EH (cell line): ENCODE measurements at regions not wholly inside any gene's neighbourhood (a gene's known extent, or its start where the extent isn't known, plus 50 kb on each side); places are given as distances from the start of the nearest gene placed in this dataset.
"Not testable (repeated sequence)": the region's sequence is repeated elsewhere in the genome, so short reads cannot be mapped to it uniquely, and the experiment has no call there.

ENCODE experiments used
- DNase-seq: peaks from one replicate; pipeline ENCODE4 v3.0.0-alpha.2; 2015; ENCODE audit warnings: low read depth

DNA sequence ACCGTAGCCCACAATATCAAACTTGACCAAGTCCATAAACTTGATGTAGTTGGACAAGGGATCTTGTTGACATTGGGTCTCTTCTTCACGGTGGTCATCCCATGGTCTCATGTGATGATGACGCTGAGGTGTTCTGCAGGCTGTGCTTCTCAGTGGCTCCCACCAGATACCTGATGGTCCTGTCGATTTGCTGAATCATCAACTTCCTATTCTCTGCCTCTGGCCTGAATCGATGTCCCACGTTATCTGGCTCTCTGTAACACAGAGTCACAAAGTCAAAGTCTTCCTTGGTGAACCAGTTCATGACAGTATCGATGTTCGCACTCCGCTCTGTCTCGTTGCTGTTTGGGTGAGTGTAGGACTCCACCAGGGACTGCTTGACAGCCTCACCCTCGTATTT lies 217.2 kb upstream of the FRG2C start:
- not testable (repeated sequence) for DNase-seq

DNA sequence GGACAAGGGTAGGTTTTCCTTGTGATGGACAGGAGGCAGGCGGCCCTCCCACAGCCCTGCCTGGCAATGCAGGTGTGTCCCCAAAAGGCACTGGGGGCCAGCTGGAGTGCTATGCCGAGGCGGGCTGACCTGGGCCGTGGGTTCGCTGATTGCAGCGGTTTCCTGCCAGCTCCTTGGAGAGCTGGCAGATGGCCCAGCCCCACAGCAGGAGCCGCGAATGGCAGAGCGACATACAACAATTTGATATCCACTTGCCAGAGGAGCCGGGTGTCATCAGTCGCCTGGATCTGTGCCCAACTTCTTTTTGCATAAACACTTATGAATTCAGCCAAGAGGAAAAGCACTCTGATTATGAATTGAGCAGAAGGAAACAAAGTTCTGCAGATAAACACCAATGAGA lies 210.8 kb upstream of the FRG2C start:
- not testable (repeated sequence) for DNase-seq

- DNase-seq: not testable (repeated sequence)
These were observed 210.3 kb upstream of the FRG2C start for GRCh38 chr3:75453839-75454238.

DNA sequence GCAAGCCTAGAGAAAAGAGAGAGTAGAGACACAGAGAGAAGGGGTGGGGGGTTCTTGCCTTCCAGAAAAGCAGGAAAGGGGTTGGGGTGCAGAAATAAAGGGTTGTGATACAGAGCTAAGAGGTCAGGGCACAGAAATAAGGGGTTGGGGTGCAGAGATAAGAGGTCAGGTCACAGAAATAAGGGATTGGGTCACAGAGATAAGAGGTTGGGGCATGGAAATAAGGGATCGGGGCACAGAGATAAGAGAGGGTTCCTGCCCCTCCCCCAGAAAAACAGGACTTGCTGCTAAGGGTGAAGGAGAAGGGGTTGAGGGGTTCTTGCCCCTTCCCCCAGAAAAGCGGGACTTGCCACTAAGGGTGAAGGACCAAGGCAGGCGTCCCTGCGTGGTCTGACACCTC lies 189.6 kb upstream of the FRG2C start:
- DNase-seq: not testable (repeated sequence)

DNA sequence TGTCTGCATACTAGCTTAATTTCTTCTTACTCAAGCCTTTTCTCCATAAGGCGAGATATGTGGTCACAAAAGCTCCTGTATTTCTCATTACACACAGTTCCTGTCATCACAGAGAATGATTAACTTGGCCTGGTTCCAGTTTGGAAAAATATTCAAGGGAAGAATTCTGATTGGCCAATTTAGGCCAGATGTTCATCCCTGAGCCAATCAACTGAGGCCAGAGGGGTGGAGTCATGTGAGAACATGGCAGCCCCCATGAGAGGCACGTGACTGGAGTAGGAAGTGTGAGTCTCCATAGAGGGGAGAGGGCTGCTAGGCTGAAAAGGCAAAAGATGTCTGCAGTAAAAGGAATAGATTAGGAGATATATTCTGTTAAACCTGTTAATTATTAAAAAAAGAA lies 167.5 kb upstream of the FRG2C start:
- not testable (repeated sequence) for DNase-seq

- not testable (repeated sequence) for DNase-seq
These were observed 163.8 kb upstream of the FRG2C start for GRCh38 chr3:75500357-75500756.

GRCh38 chr3:75502171-75502570 lies 162.0 kb upstream of the FRG2C start:
- DNase-seq: not testable (repeated sequence)

GRCh38 chr3:75502769-75503756 lies 161.1 kb upstream of the FRG2C start:
- DNase-seq: not testable (repeated sequence)

GRCh38 chr3:75506603-75507002 lies 157.5 kb upstream of the FRG2C start:
- no peak for DNase-seq

DNA sequence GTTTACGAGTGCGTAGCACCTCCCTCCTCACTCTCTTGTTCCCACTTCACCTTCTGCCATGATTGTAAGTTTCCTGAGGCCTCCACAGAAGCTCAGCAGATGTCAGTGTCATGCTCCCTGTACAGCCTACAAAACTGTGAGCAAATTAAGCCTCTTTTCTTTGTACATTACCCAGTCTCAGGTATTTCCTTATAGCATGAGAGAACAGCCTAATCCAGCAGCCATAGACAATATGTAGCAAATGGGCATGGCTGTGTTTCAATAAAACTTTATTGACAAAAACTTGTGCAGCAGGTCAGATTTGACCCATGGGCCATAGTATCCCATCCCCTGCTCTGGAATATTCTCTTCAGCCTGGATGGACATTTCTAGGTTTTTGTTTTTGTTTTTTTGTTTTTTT lies 156.2 kb upstream of the FRG2C start:
- not testable (repeated sequence) for DNase-seq

- DNase-seq: not testable (repeated sequence)
These were observed 136.5 kb upstream of the FRG2C start for GRCh38 chr3:75527657-75528056.

GRCh38 chr3:75552095-75552494 lies 112.0 kb upstream of the FRG2C start:
- DNase-seq: peak; percentile 37

DNA sequence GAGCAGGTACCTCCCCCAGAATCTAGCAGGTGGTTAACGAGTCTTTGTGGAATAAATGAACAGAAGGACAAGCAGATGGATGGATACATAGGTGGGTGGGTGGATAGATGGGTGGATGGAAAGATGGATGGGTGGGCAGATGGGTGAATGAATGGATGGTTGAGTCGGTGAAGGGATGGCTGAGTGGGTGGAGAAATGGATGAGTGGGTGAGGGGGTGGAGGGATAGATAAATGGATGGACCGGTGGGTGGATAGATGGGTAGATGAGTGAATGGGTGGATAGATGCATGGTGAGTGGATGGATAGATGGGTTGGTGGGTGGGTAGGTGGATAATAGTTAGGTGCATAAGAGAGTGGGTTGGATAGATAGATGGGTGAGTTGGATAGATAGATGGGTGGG lies 99.7 kb upstream of the FRG2C start:
- DNase-seq: not testable (repeated sequence)

DNA sequence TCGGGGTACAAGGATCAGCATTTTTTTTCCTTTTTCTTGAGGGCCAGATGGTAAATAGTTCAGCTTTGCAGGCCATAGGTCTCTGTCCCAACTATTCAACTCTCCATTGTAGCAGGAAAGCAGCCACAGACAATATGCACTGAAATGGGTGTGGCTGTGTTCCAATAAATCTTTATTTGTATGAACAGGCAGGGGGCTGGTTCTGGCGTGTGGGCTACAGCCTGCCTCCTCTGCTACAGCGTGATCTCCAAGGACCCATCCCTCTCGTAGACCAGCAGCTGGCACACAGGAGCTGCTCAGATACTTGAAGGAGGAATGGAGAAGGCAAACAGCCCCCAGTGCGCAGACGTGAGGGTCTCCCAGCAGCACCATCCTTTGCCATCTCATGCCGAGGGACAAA lies 91.8 kb upstream of the FRG2C start:
- not testable (repeated sequence) for DNase-seq

- DNase-seq: not testable (repeated sequence)
These were observed 85.0 kb upstream of the FRG2C start for GRCh38 chr3:75579091-75579490.

- DNase-seq: not testable (repeated sequence)
These were observed 84.6 kb upstream of the FRG2C start for GRCh38 chr3:75579536-75579935.

GRCh38 chr3:75579981-75580782 lies 83.9 kb upstream of the FRG2C start:
- peak; percentile 12 for DNase-seq

DNA sequence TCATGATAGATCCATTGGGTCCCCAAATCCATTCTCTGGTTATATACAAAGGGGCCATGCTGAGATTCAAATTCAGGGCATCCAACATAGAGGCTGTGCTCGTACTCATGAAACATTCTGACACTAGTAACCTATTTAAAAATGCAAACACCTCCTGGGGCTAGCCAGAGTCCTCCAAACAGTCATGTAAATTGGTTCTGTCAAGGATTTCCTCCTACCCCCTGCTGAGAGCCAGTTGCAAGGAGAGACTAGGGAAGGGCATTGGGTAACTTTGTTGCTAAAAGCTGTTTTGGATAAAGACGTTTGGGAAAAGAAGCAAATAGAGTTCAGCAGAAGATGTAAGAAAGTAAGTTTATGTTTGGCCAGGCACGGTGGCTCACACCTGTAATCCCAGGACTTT lies 81.6 kb upstream of the FRG2C start:
- DNase-seq: not testable (repeated sequence)

- DNase-seq: not testable (repeated sequence)
These were observed 81.0 kb upstream of the FRG2C start for GRCh38 chr3:75583116-75583515.

GRCh38 chr3:75587695-75588094 lies 76.4 kb upstream of the FRG2C start:
- not testable (repeated sequence) for DNase-seq

DNA sequence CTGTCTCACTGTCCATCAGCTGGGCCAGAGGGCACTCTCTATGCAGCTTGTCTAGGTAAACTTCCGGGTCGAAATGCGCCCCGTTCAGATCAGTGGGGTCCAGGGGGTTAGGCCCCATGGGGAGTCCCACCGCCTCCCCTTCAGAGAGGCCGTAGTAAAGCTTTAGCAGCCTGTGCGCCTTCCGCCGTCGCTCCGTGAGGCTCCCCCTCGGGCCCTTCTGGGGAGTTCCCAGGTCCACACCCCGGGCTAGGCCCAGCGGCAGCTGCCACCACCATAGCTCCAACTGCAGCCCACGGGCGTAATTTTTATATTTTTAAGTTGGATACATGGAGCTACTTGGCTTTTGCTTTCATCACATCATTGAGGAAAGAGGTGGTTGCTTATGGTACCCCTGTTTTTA lies 73.7 kb upstream of the FRG2C start:
- DNase-seq: not testable (repeated sequence)

- DNase-seq: peak; percentile 14
These were observed 59.7 kb upstream of the FRG2C start for GRCh38 chr3:75604286-75604934.
